PC-3 (cell line): ENCODE measurements at regions not wholly inside any gene's neighbourhood (a gene's known extent, or its start where the extent isn't known, plus 50 kb on each side); places are given as distances from the start of the nearest gene placed in this dataset.

Experiments used
- EZH2 ChIP-seq: fragments of 300-600 bp; sonication (generic); IDR thresholded peaks from one replicate; pipeline ENCODE4 v1.6.1; 2017; ENCODE audit warnings: antibody characterized with exemption, mild to moderate bottlenecking, low read length; ENCODE audit not compliant: unreplicated experiment
- TF ChIP-seq, protein P1 (sequence below): fragments of 300-600 bp; sonication (generic); conservative IDR thresholded peaks from 2 replicates; pipeline ENCODE4 v1.5.1; 2017; ENCODE audit warnings: antibody characterized with exemption, low read depth, mild to moderate bottlenecking, low read length

DNA sequence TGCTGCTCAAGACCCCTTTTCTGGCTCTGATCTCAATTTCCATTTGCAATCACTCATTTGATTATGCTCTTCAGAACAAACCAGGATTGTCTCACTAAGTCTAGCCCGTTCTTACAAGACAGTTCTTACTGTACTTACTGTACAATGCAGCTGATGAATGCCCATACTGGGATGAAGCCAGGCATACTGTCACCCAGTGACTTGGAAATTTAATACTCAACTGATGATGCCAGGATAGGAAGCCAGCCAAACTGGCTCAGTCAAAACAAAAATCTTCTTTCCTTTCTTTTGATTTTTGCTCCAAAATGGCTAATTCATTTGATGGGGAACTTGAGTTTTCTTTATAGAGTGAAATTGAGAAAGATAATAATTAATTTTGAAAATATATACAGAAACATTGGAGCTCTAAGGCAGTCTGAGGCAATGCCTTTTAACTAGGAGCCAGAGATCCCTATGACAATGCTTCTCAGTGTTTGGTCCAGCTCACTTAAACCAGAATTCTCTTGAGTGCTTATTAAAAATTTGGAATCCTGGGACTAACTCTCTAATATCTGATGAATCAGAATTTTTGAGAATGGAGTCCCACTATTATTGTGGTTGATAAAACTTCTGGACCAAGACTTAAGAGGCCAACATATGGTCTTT, 265.6 kb upstream of the THBS1 start:
- TF ChIP-seq, protein P1, sequence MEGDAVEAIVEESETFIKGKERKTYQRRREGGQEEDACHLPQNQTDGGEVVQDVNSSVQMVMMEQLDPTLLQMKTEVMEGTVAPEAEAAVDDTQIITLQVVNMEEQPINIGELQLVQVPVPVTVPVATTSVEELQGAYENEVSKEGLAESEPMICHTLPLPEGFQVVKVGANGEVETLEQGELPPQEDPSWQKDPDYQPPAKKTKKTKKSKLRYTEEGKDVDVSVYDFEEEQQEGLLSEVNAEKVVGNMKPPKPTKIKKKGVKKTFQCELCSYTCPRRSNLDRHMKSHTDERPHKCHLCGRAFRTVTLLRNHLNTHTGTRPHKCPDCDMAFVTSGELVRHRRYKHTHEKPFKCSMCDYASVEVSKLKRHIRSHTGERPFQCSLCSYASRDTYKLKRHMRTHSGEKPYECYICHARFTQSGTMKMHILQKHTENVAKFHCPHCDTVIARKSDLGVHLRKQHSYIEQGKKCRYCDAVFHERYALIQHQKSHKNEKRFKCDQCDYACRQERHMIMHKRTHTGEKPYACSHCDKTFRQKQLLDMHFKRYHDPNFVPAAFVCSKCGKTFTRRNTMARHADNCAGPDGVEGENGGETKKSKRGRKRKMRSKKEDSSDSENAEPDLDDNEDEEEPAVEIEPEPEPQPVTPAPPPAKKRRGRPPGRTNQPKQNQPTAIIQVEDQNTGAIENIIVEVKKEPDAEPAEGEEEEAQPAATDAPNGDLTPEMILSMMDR: no peak
- no peak for TF ChIP-seq EZH2
